ENCODE measurements at regions not wholly inside any gene's neighbourhood (a gene's known extent, or its start where the extent isn't known, plus 50 kb on each side); places are given as distances from the start of the nearest gene placed in this dataset.

DNA sequence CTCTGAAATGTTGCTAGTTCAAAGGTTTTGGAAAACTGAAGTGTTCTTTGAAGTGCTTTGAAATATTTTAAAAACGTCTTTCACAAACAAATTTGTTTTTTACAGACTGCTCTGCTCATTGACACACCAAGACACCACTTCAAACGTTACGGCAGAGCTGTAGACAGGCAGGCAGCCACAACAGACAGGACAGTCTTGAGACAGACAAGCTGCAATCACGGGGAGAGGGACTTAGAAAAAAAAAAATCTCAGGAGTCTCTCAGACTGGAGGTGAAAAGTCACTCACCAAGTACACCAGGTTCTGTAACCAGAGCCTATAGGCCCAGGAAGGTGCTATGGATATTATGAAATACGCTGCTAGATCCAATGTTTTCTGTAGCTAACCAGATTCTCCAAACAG lies 135.4 kb downstream of the ISL1 start:
- intact Hi-C loops (cut with DNase I; ENCODE audit: low total_unique reads), result no loop called here
- H3K4me3 ChIP-seq (ENCODE audit: low read depth, poor library complexity, severe bottlenecking), result no peak overlapping the region
- TF ChIP-seq, protein P1, sequence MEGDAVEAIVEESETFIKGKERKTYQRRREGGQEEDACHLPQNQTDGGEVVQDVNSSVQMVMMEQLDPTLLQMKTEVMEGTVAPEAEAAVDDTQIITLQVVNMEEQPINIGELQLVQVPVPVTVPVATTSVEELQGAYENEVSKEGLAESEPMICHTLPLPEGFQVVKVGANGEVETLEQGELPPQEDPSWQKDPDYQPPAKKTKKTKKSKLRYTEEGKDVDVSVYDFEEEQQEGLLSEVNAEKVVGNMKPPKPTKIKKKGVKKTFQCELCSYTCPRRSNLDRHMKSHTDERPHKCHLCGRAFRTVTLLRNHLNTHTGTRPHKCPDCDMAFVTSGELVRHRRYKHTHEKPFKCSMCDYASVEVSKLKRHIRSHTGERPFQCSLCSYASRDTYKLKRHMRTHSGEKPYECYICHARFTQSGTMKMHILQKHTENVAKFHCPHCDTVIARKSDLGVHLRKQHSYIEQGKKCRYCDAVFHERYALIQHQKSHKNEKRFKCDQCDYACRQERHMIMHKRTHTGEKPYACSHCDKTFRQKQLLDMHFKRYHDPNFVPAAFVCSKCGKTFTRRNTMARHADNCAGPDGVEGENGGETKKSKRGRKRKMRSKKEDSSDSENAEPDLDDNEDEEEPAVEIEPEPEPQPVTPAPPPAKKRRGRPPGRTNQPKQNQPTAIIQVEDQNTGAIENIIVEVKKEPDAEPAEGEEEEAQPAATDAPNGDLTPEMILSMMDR (IDR thresholded peaks at IDR 0.05), result no peak
- 31% methylated on average over 5 of the region's 5 CpGs for WGBS, 2 donors
- no peak for DNase-seq (ENCODE audit: low spot score in 2 of 2)

DNA sequence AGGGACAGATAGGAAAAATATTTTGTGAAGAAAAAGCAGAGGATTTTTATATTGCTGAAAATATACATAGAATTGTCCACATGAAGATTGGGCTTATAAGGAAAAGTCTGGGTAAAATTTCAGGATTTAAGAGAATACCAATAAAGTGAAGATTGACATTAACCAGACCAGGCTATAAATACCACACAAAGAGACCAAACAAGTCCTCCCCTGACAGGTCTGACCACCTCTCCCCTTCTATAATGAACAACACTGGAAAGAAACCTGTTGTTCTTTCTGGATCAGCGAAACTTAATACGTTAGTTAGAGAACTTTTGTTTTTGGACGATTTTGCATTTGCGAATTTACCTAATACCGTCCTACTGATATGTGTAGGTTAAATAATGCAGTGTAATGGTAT lies 138.3 kb downstream of the ISL1 start:
- WGBS, 2 donors, result 70 to 77% methylated on average over 5 of the region's 5 CpGs
- TF ChIP-seq POLR2A (IDR thresholded peaks at IDR 0.05), result no peak
- TF ChIP-seq, protein P1 (IDR thresholded peaks at IDR 0.05), result no peak
- no peak for DNase-seq (ENCODE audit: low spot score in 2 of 2)
- intact Hi-C loops (cut with DNase I; ENCODE audit: low total_unique reads), result no loop called here
- H3K4me3 ChIP-seq (ENCODE audit: low read depth, poor library complexity, severe bottlenecking), result no peak overlapping the region

DNA sequence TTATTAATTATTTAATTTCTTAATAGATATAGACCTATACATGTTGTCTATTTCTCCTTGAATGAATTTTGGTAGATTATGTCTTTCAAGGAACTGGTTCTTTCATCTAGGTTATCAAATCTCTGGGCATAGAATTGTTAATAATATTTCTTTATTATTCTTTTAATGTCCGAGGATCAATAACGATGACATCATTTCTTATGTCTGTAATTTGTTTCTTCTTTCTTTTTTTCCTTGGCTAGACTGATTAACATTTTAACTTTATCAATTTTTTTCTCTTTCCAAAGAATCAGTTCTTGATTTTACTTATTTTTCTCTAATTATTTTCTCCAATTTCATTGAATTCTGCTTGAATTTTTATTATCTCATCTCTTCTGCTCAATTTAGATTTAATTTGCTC lies 156.0 kb downstream of the ISL1 start:
- TF ChIP-seq, protein P1 (IDR thresholded peaks at IDR 0.05), result no peak
- no peak for TF ChIP-seq POLR2A (IDR thresholded peaks at IDR 0.05)
- H3K4me3 ChIP-seq (ENCODE audit: low read depth, poor library complexity, severe bottlenecking), result no peak overlapping the region
- intact Hi-C loops (cut with DNase I; ENCODE audit: low total_unique reads), result no loop called here
- no peak for DNase-seq (ENCODE audit: low spot score in 2 of 2)
- 94 to 96% methylated on average over 2 of the region's 2 CpGs for WGBS, 2 donors

DNA sequence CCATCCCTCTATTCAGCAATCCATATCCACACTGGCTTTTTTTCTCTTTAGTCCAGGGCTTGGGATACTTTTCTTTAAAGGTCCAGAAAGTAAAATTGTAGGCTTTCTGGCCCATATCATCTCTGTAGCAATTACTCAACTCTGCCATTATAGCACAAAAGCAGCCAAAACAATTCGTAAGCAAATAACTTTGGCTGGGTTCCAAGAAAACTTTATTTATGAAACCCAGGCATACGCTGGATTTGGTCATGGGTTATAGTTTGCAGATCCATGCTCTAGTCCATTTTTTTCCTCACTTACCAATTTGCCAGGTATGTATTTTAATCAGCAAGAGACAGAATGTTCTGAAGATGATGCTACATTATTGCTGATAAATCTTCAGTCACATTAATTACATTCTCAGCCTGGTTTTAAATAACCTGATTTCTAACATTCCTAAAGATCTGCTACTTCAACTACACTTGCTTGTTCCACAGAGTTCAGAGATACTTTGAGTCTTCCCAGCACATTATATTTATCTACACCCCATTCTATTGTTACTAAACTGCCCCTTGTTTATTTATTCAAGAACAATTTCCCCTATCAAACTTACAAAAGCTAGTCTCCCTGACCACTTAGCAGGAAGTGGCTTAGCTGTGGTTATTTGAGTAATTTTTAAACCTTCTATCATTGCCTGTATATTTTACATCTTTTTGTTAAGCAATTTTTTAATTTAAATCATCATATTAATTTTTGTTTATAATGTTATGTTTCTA lies 161.0 kb downstream of the ISL1 start:
- TF ChIP-seq, protein P1 (IDR thresholded peaks at IDR 0.05), result no peak
- TF ChIP-seq POLR2A (IDR thresholded peaks at IDR 0.05), result no peak
- no peak overlapping the region for H3K4me3 ChIP-seq (ENCODE audit: low read depth, poor library complexity, severe bottlenecking)
- intact Hi-C loops (cut with DNase I; ENCODE audit: low total_unique reads), result no loop called here
- WGBS, 2 donors, result 12 to 35% methylated on average over 2 of the region's 2 CpGs
- DNase-seq (ENCODE audit: low spot score in 2 of 2), result no peak

DNA sequence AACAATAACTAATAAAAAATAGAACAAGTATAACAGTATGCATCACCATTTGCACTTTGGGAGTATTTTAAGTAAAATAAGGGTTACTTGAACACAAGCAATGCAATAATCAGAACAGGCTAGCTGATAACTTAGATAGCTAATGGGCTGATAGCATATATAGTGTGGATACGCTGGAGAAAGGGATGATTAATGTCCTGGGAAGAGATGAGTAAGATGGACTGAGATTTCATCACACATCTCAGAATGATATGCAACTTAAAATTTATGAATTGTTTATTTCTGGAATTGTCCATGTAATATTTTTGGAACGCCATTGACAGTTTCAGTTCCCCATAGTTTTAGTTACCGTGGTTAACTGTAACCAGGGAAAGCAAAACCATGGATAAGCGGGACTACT lies 173.6 kb downstream of the ISL1 start:
- intact Hi-C loops (cut with DNase I; ENCODE audit: low total_unique reads), result no loop called here
- 80 to 89% methylated on average over 4 of the region's 4 CpGs for WGBS, 2 donors
- no peak overlapping the region for H3K4me3 ChIP-seq (ENCODE audit: low read depth, poor library complexity, severe bottlenecking)
- TF ChIP-seq, protein P1 (IDR thresholded peaks at IDR 0.05), result no peak
- no peak for TF ChIP-seq POLR2A (IDR thresholded peaks at IDR 0.05)
- no peak for DNase-seq (ENCODE audit: low spot score in 2 of 2)

DNA sequence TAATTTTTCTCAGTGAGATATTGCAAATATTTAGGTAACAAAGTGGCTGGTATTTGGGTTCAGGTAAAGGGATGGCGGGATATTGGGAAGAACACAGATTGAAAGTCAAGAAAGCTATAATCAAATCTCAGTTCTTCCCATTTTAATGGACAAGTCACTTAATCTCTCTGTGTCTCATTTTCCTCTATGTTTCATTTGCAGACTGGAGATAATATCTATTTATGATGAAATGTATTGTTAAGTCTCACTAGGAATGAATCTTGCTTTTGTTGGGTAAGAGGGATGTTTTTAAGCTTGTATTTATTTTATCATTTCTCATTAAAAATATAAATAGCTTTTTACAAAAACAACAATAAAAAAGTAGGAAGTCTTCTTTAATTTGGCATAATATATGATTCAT lies 175.4 kb downstream of the ISL1 start:
- TF ChIP-seq, protein P1 (IDR thresholded peaks at IDR 0.05), result no peak
- TF ChIP-seq POLR2A (IDR thresholded peaks at IDR 0.05), result no peak
- intact Hi-C loops (cut with DNase I; ENCODE audit: low total_unique reads), result no loop called here
- DNase-seq (ENCODE audit: low spot score in 2 of 2), result no peak

More for the DNA sequence above, 175.4 kb downstream of the ISL1 start:
- no peak overlapping the region for H3K4me3 ChIP-seq (ENCODE audit: low read depth, poor library complexity, severe bottlenecking)
- WGBS, 2 donors, result 93 to 96% methylated on average over 1 of the region's 1 CpG

Measured in lower leg skin (tissue), 4 donors.